ENCODE measurements at regions not wholly inside any gene's neighbourhood (a gene's known extent, or its start where the extent isn't known, plus 50 kb on each side); places are given as distances from the start of the nearest gene placed in this dataset.

DNA sequence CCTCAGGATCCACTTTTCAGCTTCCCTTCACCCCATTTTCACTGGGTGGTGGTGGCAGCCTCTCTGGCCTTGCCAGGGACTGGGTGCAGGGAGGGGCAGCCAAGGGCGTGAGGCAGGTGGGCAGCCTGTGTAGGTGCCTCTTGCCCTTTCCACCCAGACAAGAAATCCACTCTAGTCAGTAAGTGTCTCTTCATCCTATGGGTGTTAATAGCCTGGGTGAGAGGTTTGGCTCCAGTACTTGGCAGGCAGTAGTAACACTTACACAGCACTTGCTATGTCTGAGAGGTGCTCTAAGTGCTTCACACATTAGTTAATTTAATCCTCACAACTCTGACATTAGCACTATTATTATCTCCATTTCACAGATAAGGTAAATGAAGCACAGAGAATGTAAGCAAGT, 171.9 kb downstream of the EMP1 start:
- no peaks in the 10 kb centered on the region for H3K79me2 ChIP-seq (ENCODE audit: insufficient read depth, low read length)
- no peak overlapping the region for H3K4me2 ChIP-seq (ENCODE audit: insufficient read depth, low read length)
- no peaks in the 10 kb centered on the region for H3K36me3 ChIP-seq (ENCODE audit: insufficient read depth, low read length)
- no peak for DNase-seq (ENCODE audit: insufficient read length, low spot score, missing footprints)
- H4K20me1 ChIP-seq (ENCODE audit: insufficient read depth, low read length): no peaks in the 10 kb centered on the region
- no peak overlapping the region for H3K4me3 ChIP-seq (ENCODE audit: insufficient read depth, low read length)
- TF ChIP-seq, protein P1, sequence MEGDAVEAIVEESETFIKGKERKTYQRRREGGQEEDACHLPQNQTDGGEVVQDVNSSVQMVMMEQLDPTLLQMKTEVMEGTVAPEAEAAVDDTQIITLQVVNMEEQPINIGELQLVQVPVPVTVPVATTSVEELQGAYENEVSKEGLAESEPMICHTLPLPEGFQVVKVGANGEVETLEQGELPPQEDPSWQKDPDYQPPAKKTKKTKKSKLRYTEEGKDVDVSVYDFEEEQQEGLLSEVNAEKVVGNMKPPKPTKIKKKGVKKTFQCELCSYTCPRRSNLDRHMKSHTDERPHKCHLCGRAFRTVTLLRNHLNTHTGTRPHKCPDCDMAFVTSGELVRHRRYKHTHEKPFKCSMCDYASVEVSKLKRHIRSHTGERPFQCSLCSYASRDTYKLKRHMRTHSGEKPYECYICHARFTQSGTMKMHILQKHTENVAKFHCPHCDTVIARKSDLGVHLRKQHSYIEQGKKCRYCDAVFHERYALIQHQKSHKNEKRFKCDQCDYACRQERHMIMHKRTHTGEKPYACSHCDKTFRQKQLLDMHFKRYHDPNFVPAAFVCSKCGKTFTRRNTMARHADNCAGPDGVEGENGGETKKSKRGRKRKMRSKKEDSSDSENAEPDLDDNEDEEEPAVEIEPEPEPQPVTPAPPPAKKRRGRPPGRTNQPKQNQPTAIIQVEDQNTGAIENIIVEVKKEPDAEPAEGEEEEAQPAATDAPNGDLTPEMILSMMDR (IDR thresholded peaks at IDR 0.05; ENCODE audit: extremely low read depth, low read depth, low read length): no peak
- no peaks in the 10 kb centered on the region for H3K9me3 ChIP-seq (ENCODE audit: low read depth, low read length)
- H2AFZ ChIP-seq (ENCODE audit: low read length): no peak overlapping the region
- no peak overlapping the region for H3K27ac ChIP-seq (ENCODE audit: low read depth, low read length)
- no peaks in the 10 kb centered on the region for H3K4me1 ChIP-seq (ENCODE audit: insufficient read depth, low read length)
- H3K27me3 ChIP-seq (ENCODE audit: insufficient read depth, low read length): peaks cover 9% of the 10 kb centered on the region

DNA sequence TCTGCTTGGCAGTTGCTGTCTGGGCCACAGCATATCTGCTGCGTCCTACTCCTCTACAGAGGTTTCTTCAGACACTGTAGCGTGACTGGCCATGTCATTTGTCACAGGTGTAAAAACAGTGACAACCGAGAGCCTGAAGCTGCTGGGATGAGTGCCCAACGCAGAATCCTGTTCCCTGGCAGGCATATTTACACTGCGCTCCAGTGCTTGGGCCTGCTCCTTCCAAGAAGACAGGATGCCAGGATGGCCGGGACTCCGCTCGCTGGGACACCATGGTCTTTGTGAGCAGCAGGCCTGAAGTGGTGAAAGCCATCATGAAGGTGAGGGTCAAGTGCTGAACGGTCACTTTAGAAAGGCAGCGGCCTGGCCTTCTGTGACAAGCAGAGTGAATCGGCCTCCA, 171.4 kb downstream of the EMP1 start:
- Histone ChIP-seq H2AFZ (ENCODE audit: low read length) (no peak overlapping the region), H3K4me1 (ENCODE audit: insufficient read depth, low read length) (no peaks in the 10 kb centered on the region), H3K79me2 (ENCODE audit: insufficient read depth, low read length) (no peaks in the 10 kb centered on the region), H3K9me3 (ENCODE audit: low read depth, low read length) (no peaks in the 10 kb centered on the region), H3K27me3 (ENCODE audit: insufficient read depth, low read length) (peaks cover 9% of the 10 kb centered on the region), H4K20me1 (ENCODE audit: insufficient read depth, low read length) (no peaks in the 10 kb centered on the region), H3K4me2 (ENCODE audit: insufficient read depth, low read length) (no peak overlapping the region), H3K27ac (ENCODE audit: low read depth, low read length) (no peak overlapping the region), H3K4me3 (ENCODE audit: insufficient read depth, low read length) (no peak overlapping the region), H3K36me3 (ENCODE audit: insufficient read depth, low read length) (no peaks in the 10 kb centered on the region)
- TF ChIP-seq, protein P1 (IDR thresholded peaks at IDR 0.05; ENCODE audit: extremely low read depth, low read depth, low read length): no peak
- no peak for DNase-seq (ENCODE audit: insufficient read length, low spot score, missing footprints)

DNA sequence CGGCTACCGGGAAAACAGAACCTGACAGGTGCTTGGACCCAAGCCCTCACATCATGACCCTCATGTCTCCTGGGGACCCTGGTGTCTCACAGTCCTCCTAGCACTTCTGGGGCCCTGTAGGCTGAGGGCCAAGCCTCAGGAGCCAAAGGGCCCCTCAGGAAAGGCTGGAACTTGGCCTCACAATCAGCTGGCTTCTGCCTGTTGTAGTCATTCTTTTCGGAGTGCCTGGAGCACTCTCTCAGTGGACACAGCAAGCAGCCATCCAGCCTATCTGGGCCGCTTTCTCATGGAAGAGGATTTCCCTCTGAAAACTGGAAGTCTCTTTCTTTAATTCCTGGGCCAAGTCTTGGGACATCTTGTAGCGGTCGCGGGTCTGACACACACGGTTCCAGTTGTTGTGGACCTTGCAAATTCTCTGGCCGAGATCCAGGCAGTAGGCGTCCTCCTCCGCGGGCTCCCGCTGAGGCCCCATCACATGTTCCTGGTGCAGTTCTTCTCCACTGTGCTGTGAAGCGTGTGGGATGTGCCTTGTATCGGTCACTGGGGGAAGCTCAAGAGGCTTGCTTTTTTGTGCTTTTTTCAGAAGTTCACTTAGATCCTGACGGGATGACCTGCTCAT, 169.3 kb downstream of the EMP1 start:
- Histone ChIP-seq H3K36me3 (ENCODE audit: insufficient read depth, low read length) (no peaks in the 10 kb centered on the region), H3K4me2 (ENCODE audit: insufficient read depth, low read length) (no peak overlapping the region), H3K9me3 (ENCODE audit: low read depth, low read length) (no peaks in the 10 kb centered on the region), H3K27ac (ENCODE audit: low read depth, low read length) (no peak overlapping the region), H3K4me1 (ENCODE audit: insufficient read depth, low read length) (no peaks in the 10 kb centered on the region), H2AFZ (ENCODE audit: low read length) (no peak overlapping the region), H3K4me3 (ENCODE audit: insufficient read depth, low read length) (no peak overlapping the region), H4K20me1 (ENCODE audit: insufficient read depth, low read length) (no peaks in the 10 kb centered on the region), H3K27me3 (ENCODE audit: insufficient read depth, low read length) (peaks cover 2% of the 10 kb centered on the region), H3K79me2 (ENCODE audit: insufficient read depth, low read length) (no peaks in the 10 kb centered on the region)
- DNase-seq (ENCODE audit: insufficient read length, low spot score, missing footprints): no peak
- TF ChIP-seq, protein P1 (IDR thresholded peaks at IDR 0.05; ENCODE audit: extremely low read depth, low read depth, low read length): no peak

DNA sequence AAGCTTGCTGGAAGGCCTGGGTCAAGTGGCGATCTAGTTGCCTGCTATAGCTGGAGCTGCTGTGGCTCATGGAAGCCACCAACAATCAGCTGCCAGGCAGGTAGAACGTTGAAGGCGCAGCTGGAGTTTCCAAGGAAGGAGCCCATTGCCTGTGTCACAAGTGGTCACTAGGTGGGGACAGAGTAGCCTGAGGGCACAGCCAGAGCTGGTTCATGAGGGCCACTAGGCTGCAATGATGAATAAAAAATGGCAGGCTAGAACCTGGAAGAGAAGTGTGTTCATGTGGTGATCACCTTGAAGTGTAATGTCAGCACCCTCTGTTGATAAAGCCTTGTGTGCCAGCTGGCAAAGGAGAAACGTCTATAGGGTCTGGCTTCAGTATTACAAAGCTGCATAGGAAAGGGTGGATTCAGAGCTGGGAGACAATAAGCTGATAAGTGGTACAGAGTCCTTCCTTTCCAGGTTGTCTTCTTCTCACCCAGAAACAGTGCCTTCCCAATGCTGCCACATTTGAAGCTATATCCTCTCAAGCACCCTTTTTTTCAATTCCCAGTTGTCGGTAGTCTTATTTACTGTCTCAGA, 165.8 kb downstream of the EMP1 start:
- Histone ChIP-seq H3K27ac (ENCODE audit: low read depth, low read length) (no peak overlapping the region), H3K4me1 (ENCODE audit: insufficient read depth, low read length) (no peaks in the 10 kb centered on the region), H4K20me1 (ENCODE audit: insufficient read depth, low read length) (no peaks in the 10 kb centered on the region), H3K27me3 (ENCODE audit: insufficient read depth, low read length) (no peaks in the 10 kb centered on the region), H3K79me2 (ENCODE audit: insufficient read depth, low read length) (no peaks in the 10 kb centered on the region), H3K9me3 (ENCODE audit: low read depth, low read length) (no peaks in the 10 kb centered on the region), H3K4me2 (ENCODE audit: insufficient read depth, low read length) (no peak overlapping the region), H3K4me3 (ENCODE audit: insufficient read depth, low read length) (no peak overlapping the region), H3K36me3 (ENCODE audit: insufficient read depth, low read length) (no peaks in the 10 kb centered on the region), H2AFZ (ENCODE audit: low read length) (no peak overlapping the region)
- TF ChIP-seq, protein P1 (IDR thresholded peaks at IDR 0.05; ENCODE audit: extremely low read depth, low read depth, low read length): peak; percentile 95
- DNase-seq (ENCODE audit: insufficient read length, low spot score, missing footprints): peak; percentile 89

Measured in osteoblast (primary cell).